ENCODE measurements at regions not wholly inside any gene's neighbourhood (a gene's known extent, or its start where the extent isn't known, plus 50 kb on each side); places are given as distances from the start of the nearest gene placed in this dataset.

- ATAC-seq = peak; percentile 66
- TF ChIP-seq SNAI2 (CRISPR knock-in tag; IDR thresholded peaks at IDR 0.05) = no peak
These were observed 155.9 kb downstream of the LYPLAL1 start for GRCh38 chr1:219329578-219329977.

- TF ChIP-seq TOX (CRISPR knock-in tag; IDR thresholded peaks at IDR 0.05; ENCODE audit: borderline replicate concordance) (no peak), ZNF565 (CRISPR knock-in tag; conservative IDR thresholded peaks at IDR 0.05; ENCODE audit: low read depth) (no peak), ZC3H10 (CRISPR knock-in tag; IDR thresholded peaks at IDR 0.05) (no peak), CREB5 (CRISPR knock-in tag; IDR thresholded peaks at IDR 0.05; ENCODE audit: low read depth) (no peak), PATZ1 (CRISPR knock-in tag; IDR thresholded peaks at IDR 0.05; ENCODE audit: borderline replicate concordance) (no peak), POU6F1 (CRISPR knock-in tag; IDR thresholded peaks at IDR 0.05; ENCODE audit: borderline replicate concordance, low read depth) (no peak), CSDC2 (CRISPR knock-in tag; IDR thresholded peaks at IDR 0.05) (no peak), BACH2 (CRISPR knock-in tag; IDR thresholded peaks at IDR 0.05; ENCODE audit: borderline replicate concordance) (no peak), GLIS3 (CRISPR knock-in tag; IDR thresholded peaks at IDR 0.05) (no peak), ARNTL (CRISPR knock-in tag; IDR thresholded peaks at IDR 0.05; ENCODE audit: borderline replicate concordance, low read depth) (no peak), ZNF70 (CRISPR knock-in tag; IDR thresholded peaks at IDR 0.05) (no peak), ZFP3 (CRISPR knock-in tag; IDR thresholded peaks at IDR 0.05) (no peak), OSR1 (CRISPR knock-in tag; IDR thresholded peaks at IDR 0.05) (no peak), CSRNP3 (CRISPR knock-in tag; IDR thresholded peaks at IDR 0.05) (no peak)
- ATAC-seq = no peak
These were observed 153.2 kb downstream of the LYPLAL1 start for GRCh38 chr1:219326843-219327242.

- ATAC-seq = no peak
- TF ChIP-seq BACH2 (CRISPR knock-in tag; IDR thresholded peaks at IDR 0.05; ENCODE audit: borderline replicate concordance) = no peak
- TF ChIP-seq TOX (CRISPR knock-in tag; IDR thresholded peaks at IDR 0.05; ENCODE audit: borderline replicate concordance) = no peak
- TF ChIP-seq ZC3H10 (CRISPR knock-in tag; IDR thresholded peaks at IDR 0.05) = no peak
- TF ChIP-seq ZNF565 (CRISPR knock-in tag; conservative IDR thresholded peaks at IDR 0.05; ENCODE audit: low read depth) = no peak
- TF ChIP-seq GLIS3 (CRISPR knock-in tag; IDR thresholded peaks at IDR 0.05) = no peak
- TF ChIP-seq TCF4 (CRISPR knock-in tag; IDR thresholded peaks at IDR 0.05; ENCODE audit: borderline replicate concordance) = no peak
- no peak for TF ChIP-seq CSRNP3 (CRISPR knock-in tag; IDR thresholded peaks at IDR 0.05)
- no peak for TF ChIP-seq POU6F1 (CRISPR knock-in tag; IDR thresholded peaks at IDR 0.05; ENCODE audit: borderline replicate concordance, low read depth)
- TF ChIP-seq OSR1 (CRISPR knock-in tag; IDR thresholded peaks at IDR 0.05) = no peak
- TF ChIP-seq ZFP30 (CRISPR knock-in tag; IDR thresholded peaks at IDR 0.05) = no peak
- TF ChIP-seq PPARA (CRISPR knock-in tag; IDR thresholded peaks at IDR 0.05; ENCODE audit: borderline replicate concordance) = no peak
- no peak for TF ChIP-seq ZFP3 (CRISPR knock-in tag; IDR thresholded peaks at IDR 0.05)
- TF ChIP-seq ZNF8 (CRISPR knock-in tag; IDR thresholded peaks at IDR 0.05) = no peak
- no peak for TF ChIP-seq TSHZ2 (CRISPR knock-in tag; IDR thresholded peaks at IDR 0.05)
These were observed 151.7 kb downstream of the LYPLAL1 start for GRCh38 chr1:219325368-219325742.
